Spleen (tissue), 7 donors: ENCODE measurements at regions not wholly inside any gene's neighbourhood (a gene's known extent, or its start where the extent isn't known, plus 50 kb on each side); places are given as distances from the start of the nearest gene placed in this dataset.
"Not testable (repeated sequence)": the region's sequence is repeated elsewhere in the genome, so short reads cannot be mapped to it uniquely, and the experiment has no call there.

Experiments
- POLR2A ChIP-seq, 3 donors: fragments of 450-650 bp; IDR thresholded peaks; one replicate each; pipeline ENCODE4 v1.5.1; 2017; ENCODE audit warnings: antibody characterized with exemption in 3 of 3, mild to moderate bottlenecking in 1 of 3
- POLR2AphosphoS5 ChIP-seq, 3 donors: sonication (generic); formaldehyde crosslinking; IDR thresholded peaks; one replicate each; pipeline ENCODE4 v1.5.1; 2017; ENCODE audit warnings: antibody characterized with exemption in 3 of 3
- TF ChIP-seq, protein P1 (sequence below), 11 experiments: fragments of 200-600 bp in 7 of 11; fragments of 450-650 bp in 4 of 11; sonication (generic) in 4 of 11; IDR thresholded peaks in 8 of 11; conservative IDR thresholded peaks in 3 of 11; 1 replicate in 7 of 11; 2 replicates in 4 of 11; pipeline versions ENCODE4 v1.4.0 to v1.8.0; 2016 to 2021; ENCODE audit warnings: antibody characterized with exemption in 11 of 11, inconsistent platforms in 4 of 11, mild to moderate bottlenecking in 1 of 11
- donor health status: DM: no; HTN: no; CAD: no; lungs with moderate emphysema.
- donor health status: DM: no; HTN: no; CAD: no.
- donor health status: DM: no; HTN: no; CAD: no.

DNA sequence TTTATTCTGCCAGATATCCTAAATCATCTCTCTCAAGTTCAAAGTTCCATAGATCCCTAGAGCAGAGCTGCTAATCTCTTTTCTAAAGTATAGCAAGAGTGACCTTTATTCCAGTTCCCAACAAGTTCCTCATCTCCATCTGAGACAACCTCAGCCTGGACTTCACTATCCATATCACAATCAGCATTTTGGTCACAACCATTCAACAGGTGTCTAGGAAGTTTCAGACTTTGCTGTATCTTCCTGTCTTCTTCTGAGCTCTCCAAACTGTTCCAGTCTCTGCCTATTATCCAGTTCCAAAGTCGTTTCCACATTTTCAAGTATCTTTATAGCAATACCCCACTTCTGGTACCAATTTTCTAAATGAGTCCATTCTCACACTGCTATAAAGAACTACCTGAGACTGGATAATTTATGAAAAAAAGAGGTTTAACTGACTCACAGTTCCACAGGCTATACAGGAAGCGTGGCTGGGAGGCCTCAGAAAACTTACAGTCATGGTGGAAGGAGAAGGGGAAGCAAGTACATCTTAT lies 148.7 kb upstream of the FNDC3A start:
- not testable (repeated sequence) for TF ChIP-seq POLR2A, POLR2AphosphoS5 (IDR thresholded peaks at IDR 0.05)
- TF ChIP-seq, protein P1, sequence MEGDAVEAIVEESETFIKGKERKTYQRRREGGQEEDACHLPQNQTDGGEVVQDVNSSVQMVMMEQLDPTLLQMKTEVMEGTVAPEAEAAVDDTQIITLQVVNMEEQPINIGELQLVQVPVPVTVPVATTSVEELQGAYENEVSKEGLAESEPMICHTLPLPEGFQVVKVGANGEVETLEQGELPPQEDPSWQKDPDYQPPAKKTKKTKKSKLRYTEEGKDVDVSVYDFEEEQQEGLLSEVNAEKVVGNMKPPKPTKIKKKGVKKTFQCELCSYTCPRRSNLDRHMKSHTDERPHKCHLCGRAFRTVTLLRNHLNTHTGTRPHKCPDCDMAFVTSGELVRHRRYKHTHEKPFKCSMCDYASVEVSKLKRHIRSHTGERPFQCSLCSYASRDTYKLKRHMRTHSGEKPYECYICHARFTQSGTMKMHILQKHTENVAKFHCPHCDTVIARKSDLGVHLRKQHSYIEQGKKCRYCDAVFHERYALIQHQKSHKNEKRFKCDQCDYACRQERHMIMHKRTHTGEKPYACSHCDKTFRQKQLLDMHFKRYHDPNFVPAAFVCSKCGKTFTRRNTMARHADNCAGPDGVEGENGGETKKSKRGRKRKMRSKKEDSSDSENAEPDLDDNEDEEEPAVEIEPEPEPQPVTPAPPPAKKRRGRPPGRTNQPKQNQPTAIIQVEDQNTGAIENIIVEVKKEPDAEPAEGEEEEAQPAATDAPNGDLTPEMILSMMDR (IDR thresholded peaks at IDR 0.05 in 8 of 11, conservative IDR thresholded peaks at IDR 0.05 in 3 of 11) = not testable (repeated sequence)
